ENCODE measurements at regions not wholly inside any gene's neighbourhood (a gene's known extent, or its start where the extent isn't known, plus 50 kb on each side); places are given as distances from the start of the nearest gene placed in this dataset.
"Not testable (repeated sequence)": the region's sequence is repeated elsewhere in the genome, so short reads cannot be mapped to it uniquely, and the experiment has no call there.

DNA sequence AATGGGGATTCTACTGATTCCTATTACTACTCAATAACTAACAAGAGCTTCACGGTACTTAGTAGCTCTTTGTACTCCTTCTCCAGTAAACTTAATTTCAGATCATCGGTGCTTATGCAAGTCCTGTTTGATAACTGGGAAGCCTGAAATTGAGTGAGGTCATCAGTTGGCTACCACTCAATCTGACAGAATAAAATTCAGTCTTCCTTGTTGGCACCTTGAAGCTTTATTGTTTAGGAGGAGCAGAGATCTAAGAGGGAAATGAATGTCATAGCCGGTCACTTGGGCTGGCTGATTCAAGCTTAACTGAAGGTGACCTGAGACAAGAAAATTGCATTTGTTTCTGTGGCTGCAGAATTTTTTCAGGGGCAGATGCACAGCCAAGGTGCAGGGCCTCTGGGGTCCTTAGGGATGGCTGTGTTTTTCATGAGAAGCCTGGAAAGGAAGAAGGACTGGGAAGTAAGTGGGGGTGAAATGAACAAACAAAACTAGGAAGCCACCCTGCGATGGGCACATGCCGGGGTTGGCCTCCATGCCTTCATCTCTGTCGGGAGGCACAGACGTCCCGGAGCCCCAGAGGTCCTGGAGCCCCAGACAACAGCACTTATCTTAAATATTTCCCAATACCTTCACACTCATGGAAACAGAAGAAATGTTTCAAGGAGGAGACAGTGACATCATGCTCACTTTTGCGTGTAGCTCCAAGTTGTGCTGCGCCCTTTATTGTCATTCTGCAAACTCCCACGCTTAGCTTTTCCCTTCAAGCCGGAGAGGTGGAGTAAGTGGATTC lies 85.0 kb upstream of the KIF5B start:
- H3K4me2 ChIP-seq (ENCODE audit: extremely low read depth, insufficient read depth, low read length): no peak overlapping the region
- no peak for TF ChIP-seq CTCF (conservative IDR thresholded peaks at IDR 0.05 in 1 of 2, IDR thresholded peaks at IDR 0.05 in 1 of 2; ENCODE audit: low read depth in 1 of 2, low read length in 2 of 2)
- TF ChIP-seq EZH2 (IDR thresholded peaks at IDR 0.05; ENCODE audit: low read length, missing control alignments): no peak
- H3K27me3 ChIP-seq (ENCODE audit: control insufficient read depth, insufficient read depth, low read length): no peaks in the 10 kb centered on the region
- no peak overlapping the region for H3K27ac ChIP-seq (ENCODE audit: insufficient read depth, low read length)
- H2AFZ ChIP-seq (ENCODE audit: low read length): no peak overlapping the region
- H4K20me1 ChIP-seq (ENCODE audit: control insufficient read depth, extremely low read depth, insufficient read depth, low read length): no peaks in the 10 kb centered on the region
- no peaks in the 10 kb centered on the region for H3K9me3 ChIP-seq (ENCODE audit: control insufficient read depth, insufficient read depth, low read depth, low read length)
- H3K79me2 ChIP-seq (ENCODE audit: control insufficient read depth, insufficient read depth, low read length): no peaks in the 10 kb centered on the region
- DNase-seq (ENCODE audit: low read depth in 2 of 2): no peak
- H3K4me3 ChIP-seq (replicated peaks in 1 of 4; ENCODE audit: control extremely low read depth in 1 of 4, insufficient read depth in 1 of 4, low read depth in 3 of 4, low read length in 4 of 4): no peak overlapping the region
- no peak overlapping the region for H3K9ac ChIP-seq (ENCODE audit: insufficient read depth, low read length)
- H3K36me3 ChIP-seq (ENCODE audit: control insufficient read depth, insufficient read depth, low read length): no peaks in the 10 kb centered on the region
- H3K4me1 ChIP-seq (ENCODE audit: control insufficient read depth, extremely low read depth, insufficient read depth, low read length): peaks cover 6% of the 10 kb centered on the region

GRCh38 chr10:32140403-32140802 lies 84.2 kb upstream of the KIF5B start:
- H3K9ac ChIP-seq (ENCODE audit: insufficient read depth, low read length): no peak overlapping the region
- no peaks in the 10 kb centered on the region for H3K79me2 ChIP-seq (ENCODE audit: control insufficient read depth, insufficient read depth, low read length)
- no peak overlapping the region for H3K4me3 ChIP-seq (replicated peaks in 1 of 4; ENCODE audit: control extremely low read depth in 1 of 4, insufficient read depth in 1 of 4, low read depth in 3 of 4, low read length in 4 of 4)
- no peak overlapping the region for H3K4me2 ChIP-seq (ENCODE audit: extremely low read depth, insufficient read depth, low read length)
- TF ChIP-seq EZH2 (IDR thresholded peaks at IDR 0.05; ENCODE audit: low read length, missing control alignments): no peak
- TF ChIP-seq CTCF (conservative IDR thresholded peaks at IDR 0.05 in 1 of 2, IDR thresholded peaks at IDR 0.05 in 1 of 2; ENCODE audit: low read depth in 1 of 2, low read length in 2 of 2): no peak
- H3K9me3 ChIP-seq (ENCODE audit: control insufficient read depth, insufficient read depth, low read depth, low read length): no peaks in the 10 kb centered on the region
- peaks cover 6% of the 10 kb centered on the region for H3K4me1 ChIP-seq (ENCODE audit: control insufficient read depth, extremely low read depth, insufficient read depth, low read length)
- H4K20me1 ChIP-seq (ENCODE audit: control insufficient read depth, extremely low read depth, insufficient read depth, low read length): no peaks in the 10 kb centered on the region
- H3K27me3 ChIP-seq (ENCODE audit: control insufficient read depth, insufficient read depth, low read length): no peaks in the 10 kb centered on the region
- no peak overlapping the region for H2AFZ ChIP-seq (ENCODE audit: low read length)
- no peak overlapping the region for H3K27ac ChIP-seq (ENCODE audit: insufficient read depth, low read length)
- no peak for DNase-seq (ENCODE audit: low read depth in 2 of 2)
- H3K36me3 ChIP-seq (ENCODE audit: control insufficient read depth, insufficient read depth, low read length): no peaks in the 10 kb centered on the region

DNA sequence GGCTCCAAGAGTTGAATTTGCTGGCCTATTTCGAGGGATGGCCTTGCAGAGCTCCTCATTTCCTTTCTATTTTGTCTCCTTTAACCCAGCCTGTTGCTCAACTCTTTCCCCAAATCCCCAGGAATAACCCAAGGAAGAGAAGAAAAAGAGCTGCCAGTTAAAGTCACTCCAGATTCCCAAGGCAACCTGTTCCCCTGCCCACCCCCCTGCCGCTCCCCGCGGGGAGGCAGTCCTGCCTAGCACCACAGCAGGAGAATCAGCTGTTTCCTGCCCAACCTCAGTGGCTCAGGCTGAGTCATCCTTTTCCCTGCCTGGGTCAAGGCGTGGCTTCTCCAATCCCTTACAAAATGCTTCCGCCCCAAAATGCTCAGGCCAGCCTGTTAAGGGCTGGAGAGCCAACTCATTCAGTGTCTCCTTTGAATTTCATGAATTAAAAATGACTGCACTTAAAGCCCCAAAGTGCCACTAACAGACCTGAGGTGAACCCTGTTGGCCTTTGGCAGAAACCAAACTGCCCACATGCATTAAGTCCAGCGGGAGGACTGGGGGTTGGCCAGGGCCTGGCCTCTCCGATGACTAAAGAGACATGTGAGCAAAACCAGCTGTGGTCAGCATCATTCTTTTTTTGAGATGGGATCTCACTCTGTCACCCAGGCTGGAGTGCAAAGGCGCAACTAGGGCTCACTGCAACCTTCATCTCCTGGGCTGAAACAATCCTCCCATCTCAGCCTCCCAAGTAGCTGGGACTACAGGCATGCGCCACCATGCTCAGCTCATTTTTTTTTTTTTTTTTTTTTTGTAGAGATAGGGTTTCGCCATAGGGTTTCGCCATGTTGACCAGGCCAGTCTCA lies 83.2 kb upstream of the KIF5B start:
- Histone ChIP-seq H3K4me1 (ENCODE audit: control insufficient read depth, extremely low read depth, insufficient read depth, low read length) (peaks cover 6% of the 10 kb centered on the region), H3K9me3 (ENCODE audit: control insufficient read depth, insufficient read depth, low read depth, low read length) (no peaks in the 10 kb centered on the region), H2AFZ (ENCODE audit: low read length) (peak overlapping the region; percentile 61), H3K4me2 (ENCODE audit: extremely low read depth, insufficient read depth, low read length) (peak overlapping the region; percentile 56), H3K27me3 (ENCODE audit: control insufficient read depth, insufficient read depth, low read length) (no peaks in the 10 kb centered on the region), H3K36me3 (ENCODE audit: control insufficient read depth, insufficient read depth, low read length) (no peaks in the 10 kb centered on the region), H3K79me2 (ENCODE audit: control insufficient read depth, insufficient read depth, low read length) (no peaks in the 10 kb centered on the region), H3K27ac (ENCODE audit: insufficient read depth, low read length) (peak overlapping the region; percentile 88), H4K20me1 (ENCODE audit: control insufficient read depth, extremely low read depth, insufficient read depth, low read length) (no peaks in the 10 kb centered on the region), H3K9ac (ENCODE audit: insufficient read depth, low read length) (peak overlapping the region; percentile 13), H3K4me3 (replicated peaks in 1 of 4; ENCODE audit: control extremely low read depth in 1 of 4, insufficient read depth in 1 of 4, low read depth in 3 of 4, low read length in 4 of 4) (no peak overlapping the region)
- TF ChIP-seq EZH2 (IDR thresholded peaks at IDR 0.05; ENCODE audit: low read length, missing control alignments) (no peak), CTCF (conservative IDR thresholded peaks at IDR 0.05 in 1 of 2, IDR thresholded peaks at IDR 0.05 in 1 of 2; ENCODE audit: low read depth in 1 of 2, low read length in 2 of 2) (no peak)
- DNase-seq (ENCODE audit: low read depth in 2 of 2): peak; percentile 96

- peak in 1 of 2 donors; percentile 33 for DNase-seq (ENCODE audit: low read depth in 2 of 2)
- not testable (repeated sequence) for H3K9me3 ChIP-seq (ENCODE audit: control insufficient read depth, insufficient read depth, low read depth, low read length); H3K27me3 ChIP-seq (ENCODE audit: control insufficient read depth, insufficient read depth, low read length); H3K4me3 ChIP-seq (replicated peaks in 1 of 4; ENCODE audit: control extremely low read depth in 1 of 4, insufficient read depth in 1 of 4, low read depth in 3 of 4, low read length in 4 of 4); H3K27ac ChIP-seq (ENCODE audit: insufficient read depth, low read length); H3K4me2 ChIP-seq (ENCODE audit: extremely low read depth, insufficient read depth, low read length); H2AFZ ChIP-seq (ENCODE audit: low read length); H3K9ac ChIP-seq (ENCODE audit: insufficient read depth, low read length); H3K36me3 ChIP-seq (ENCODE audit: control insufficient read depth, insufficient read depth, low read length); H3K79me2 ChIP-seq (ENCODE audit: control insufficient read depth, insufficient read depth, low read length); H4K20me1 ChIP-seq (ENCODE audit: control insufficient read depth, extremely low read depth, insufficient read depth, low read length); H3K4me1 ChIP-seq (ENCODE audit: control insufficient read depth, extremely low read depth, insufficient read depth, low read length)
Measured at GRCh38 chr10:32136927-32137326, 80.7 kb upstream of the KIF5B start.
